Stomach (tissue), 4 donors: ENCODE measurements at regions not wholly inside any gene's neighbourhood (a gene's known extent, or its start where the extent isn't known, plus 50 kb on each side); places are given as distances from the start of the nearest gene placed in this dataset.

ENCODE experiments used
- POLR2A ChIP-seq, 4 donors: fragments of 450-650 bp; IDR thresholded peaks; one replicate each; pipeline ENCODE4 v1.6.1; 2016; ENCODE audit warnings: antibody characterized with exemption in 4 of 4, control low read depth in 2 of 4, mild to moderate bottlenecking in 1 of 4, moderate library complexity in 1 of 4
- TF ChIP-seq, protein P1 (sequence below), 7 experiments: fragments of 450-650 bp in 4 of 7; fragments of 200-600 bp in 3 of 7; sonication (generic) in 3 of 7; IDR thresholded peaks; one replicate each; pipeline ENCODE4 v1.5.1; 2016 to 2019; ENCODE audit warnings: antibody characterized with exemption in 7 of 7, control low read depth in 2 of 7, mild to moderate bottlenecking in 1 of 7

DNA sequence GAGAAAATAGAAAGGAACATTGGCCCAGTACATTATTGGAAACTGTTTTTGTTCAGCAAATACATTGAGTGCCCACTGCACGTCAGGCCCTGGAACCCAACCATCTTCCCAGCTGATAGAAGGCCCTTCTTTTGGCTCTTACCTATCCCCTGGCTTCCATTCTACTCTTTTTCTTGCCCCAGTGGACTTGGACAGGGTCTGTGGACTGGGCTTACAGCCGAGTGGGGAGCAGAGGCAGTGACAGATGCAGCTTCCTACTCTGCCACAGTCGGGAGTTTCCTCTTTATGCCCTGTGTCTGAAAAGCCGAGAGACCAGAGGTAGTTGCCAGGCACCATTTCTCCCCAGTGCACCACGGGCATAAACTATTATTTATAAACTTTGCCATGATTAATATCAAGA lies 70.4 kb downstream of the ARHGAP35 start:
- TF ChIP-seq POLR2A (IDR thresholded peaks at IDR 0.05): no peak
- TF ChIP-seq, protein P1, sequence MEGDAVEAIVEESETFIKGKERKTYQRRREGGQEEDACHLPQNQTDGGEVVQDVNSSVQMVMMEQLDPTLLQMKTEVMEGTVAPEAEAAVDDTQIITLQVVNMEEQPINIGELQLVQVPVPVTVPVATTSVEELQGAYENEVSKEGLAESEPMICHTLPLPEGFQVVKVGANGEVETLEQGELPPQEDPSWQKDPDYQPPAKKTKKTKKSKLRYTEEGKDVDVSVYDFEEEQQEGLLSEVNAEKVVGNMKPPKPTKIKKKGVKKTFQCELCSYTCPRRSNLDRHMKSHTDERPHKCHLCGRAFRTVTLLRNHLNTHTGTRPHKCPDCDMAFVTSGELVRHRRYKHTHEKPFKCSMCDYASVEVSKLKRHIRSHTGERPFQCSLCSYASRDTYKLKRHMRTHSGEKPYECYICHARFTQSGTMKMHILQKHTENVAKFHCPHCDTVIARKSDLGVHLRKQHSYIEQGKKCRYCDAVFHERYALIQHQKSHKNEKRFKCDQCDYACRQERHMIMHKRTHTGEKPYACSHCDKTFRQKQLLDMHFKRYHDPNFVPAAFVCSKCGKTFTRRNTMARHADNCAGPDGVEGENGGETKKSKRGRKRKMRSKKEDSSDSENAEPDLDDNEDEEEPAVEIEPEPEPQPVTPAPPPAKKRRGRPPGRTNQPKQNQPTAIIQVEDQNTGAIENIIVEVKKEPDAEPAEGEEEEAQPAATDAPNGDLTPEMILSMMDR (IDR thresholded peaks at IDR 0.05): no peak
